Peyer's patch (tissue), 4 donors: ENCODE measurements at regions not wholly inside any gene's neighbourhood (a gene's known extent, or its start where the extent isn't known, plus 50 kb on each side); places are given as distances from the start of the nearest gene placed in this dataset.

Experiments used
- CTCF ChIP-seq, 6 experiments: fragments of 450-650 bp in 4 of 6; fragments of 200-600 bp in 2 of 6; sonication (generic) in 1 of 6; IDR thresholded peaks; one replicate each; pipeline ENCODE4 v1.5.1; 2017 to 2019; ENCODE audit warnings: antibody characterized with exemption in 6 of 6, mild to moderate bottlenecking in 3 of 6, moderate library complexity in 1 of 6
- POLR2A ChIP-seq, 2 donors: fragments of 450-650 bp; IDR thresholded peaks; one replicate each; pipeline ENCODE4 v1.5.1; 2017; ENCODE audit warnings: antibody characterized with exemption in 2 of 2, mild to moderate bottlenecking in 2 of 2, moderate library complexity in 2 of 2

GRCh38 chr5:52376592-52376991, 411.1 kb upstream of the ITGA1 start:
- TF ChIP-seq CTCF (IDR thresholded peaks at IDR 0.05) = no peak
- no peak for TF ChIP-seq POLR2A (IDR thresholded peaks at IDR 0.05)
